Fibroblast of lung (primary cell): ENCODE measurements at regions not wholly inside any gene's neighbourhood (a gene's known extent, or its start where the extent isn't known, plus 50 kb on each side); places are given as distances from the start of the nearest gene placed in this dataset.

ENCODE experiments used
- EZH2 ChIP-seq: IDR thresholded peaks from 2 replicates; pipeline ENCODE4 v1.5.1; 2012; ENCODE audit warnings: low read length, control low read depth, mild to moderate bottlenecking; ENCODE audit errors: missing control alignments
- TF ChIP-seq, protein P1 (sequence below), 2 donors: IDR thresholded peaks in 1 of 2; conservative IDR thresholded peaks in 1 of 2; 1 replicate in 1 of 2; 2 replicates in 1 of 2; pipeline ENCODE4 v1.5.1; 2011 to 2012; ENCODE audit warnings: low read length in 2 of 2, control low read depth in 1 of 2, inconsistent platforms in 1 of 2, low read depth in 1 of 2, mild to moderate bottlenecking in 1 of 2

DNA sequence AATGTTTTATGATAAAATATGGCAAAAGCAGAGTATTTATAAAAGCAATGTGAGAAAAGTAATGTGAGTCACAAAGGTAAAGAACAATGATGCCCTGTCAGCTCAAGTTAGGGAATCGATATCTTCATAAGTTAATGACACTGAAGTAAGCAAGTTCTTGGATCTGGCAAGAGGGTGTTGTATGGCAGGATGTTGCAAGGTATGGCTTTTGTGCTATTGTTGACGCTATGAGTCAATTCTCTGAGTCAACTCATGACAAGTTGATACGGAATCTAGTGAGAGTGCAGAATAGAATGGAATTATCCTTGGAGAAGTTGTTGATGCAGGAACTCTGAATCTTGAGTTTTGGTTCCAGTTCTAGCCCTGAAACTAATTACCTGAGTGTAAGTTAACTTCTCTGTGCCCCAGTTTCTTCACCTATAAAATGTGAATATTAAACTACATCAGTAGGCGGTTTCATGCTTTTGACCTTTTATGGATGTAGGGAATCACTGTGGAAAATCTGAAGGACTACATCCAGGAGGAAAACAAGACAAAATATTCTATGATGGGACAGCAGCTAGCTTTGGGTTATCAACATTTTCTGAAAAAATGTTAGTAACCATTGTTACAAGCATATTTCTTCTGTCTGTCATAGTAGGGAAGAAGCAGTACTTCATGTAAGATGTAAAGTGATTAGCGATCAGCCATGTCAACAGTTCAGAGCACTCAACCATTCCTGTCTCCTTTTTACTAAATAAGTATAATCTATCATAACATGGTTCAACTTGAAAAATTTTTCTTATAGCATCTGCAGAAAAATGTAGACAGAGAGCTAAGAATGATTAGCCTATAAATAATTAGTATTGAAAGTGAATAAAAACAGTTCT, 96.9 kb downstream of the ATP6V1G3 start:
- TF ChIP-seq EZH2: no peak
- TF ChIP-seq, protein P1, sequence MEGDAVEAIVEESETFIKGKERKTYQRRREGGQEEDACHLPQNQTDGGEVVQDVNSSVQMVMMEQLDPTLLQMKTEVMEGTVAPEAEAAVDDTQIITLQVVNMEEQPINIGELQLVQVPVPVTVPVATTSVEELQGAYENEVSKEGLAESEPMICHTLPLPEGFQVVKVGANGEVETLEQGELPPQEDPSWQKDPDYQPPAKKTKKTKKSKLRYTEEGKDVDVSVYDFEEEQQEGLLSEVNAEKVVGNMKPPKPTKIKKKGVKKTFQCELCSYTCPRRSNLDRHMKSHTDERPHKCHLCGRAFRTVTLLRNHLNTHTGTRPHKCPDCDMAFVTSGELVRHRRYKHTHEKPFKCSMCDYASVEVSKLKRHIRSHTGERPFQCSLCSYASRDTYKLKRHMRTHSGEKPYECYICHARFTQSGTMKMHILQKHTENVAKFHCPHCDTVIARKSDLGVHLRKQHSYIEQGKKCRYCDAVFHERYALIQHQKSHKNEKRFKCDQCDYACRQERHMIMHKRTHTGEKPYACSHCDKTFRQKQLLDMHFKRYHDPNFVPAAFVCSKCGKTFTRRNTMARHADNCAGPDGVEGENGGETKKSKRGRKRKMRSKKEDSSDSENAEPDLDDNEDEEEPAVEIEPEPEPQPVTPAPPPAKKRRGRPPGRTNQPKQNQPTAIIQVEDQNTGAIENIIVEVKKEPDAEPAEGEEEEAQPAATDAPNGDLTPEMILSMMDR (conservative IDR thresholded peaks at IDR 0.05 in 1 of 2, IDR thresholded peaks at IDR 0.05 in 1 of 2; ENCODE audit: low read depth in 1 of 2, low read length in 2 of 2): no peak
